CD14-positive monocyte (primary cell): ENCODE measurements at regions not wholly inside any gene's neighbourhood (a gene's known extent, or its start where the extent isn't known, plus 50 kb on each side); places are given as distances from the start of the nearest gene placed in this dataset.

ENCODE experiments used
- DNase-seq, 3 donors: peaks; one replicate each; pipeline ENCODE4 v3.0.0-alpha.2; 2011 to 2022
- H2AFZ ChIP-seq: 2 replicates; pipeline ENCODE4 v1.6.0; 2012; ENCODE audit warnings: mild to moderate bottlenecking, low read depth, low read length, inconsistent platforms; ENCODE audit not compliant: insufficient read depth, poor library complexity, severe bottlenecking
- H3K27ac ChIP-seq, 2 donors: 1 replicate in 1 of 2; 2 replicates in 1 of 2; pipeline ENCODE4 v1.5.1; 2012 to 2013; ENCODE audit warnings: low read length in 2 of 2, control low read depth in 1 of 2, inconsistent platforms in 1 of 2, low read depth in 1 of 2, mild to moderate bottlenecking in 1 of 2
- H3K27me3 ChIP-seq, 2 donors: one replicate each; pipeline versions ENCODE4 v1.6.0 to v1.6.1; 2011 to 2013; ENCODE audit warnings: low read length in 2 of 2; ENCODE audit not compliant: control insufficient read depth in 2 of 2, insufficient read depth in 2 of 2
- H3K36me3 ChIP-seq, 2 donors: replicated peaks in 1 of 2; 1 replicate in 1 of 2; 2 replicates in 1 of 2; pipeline versions ENCODE4 v1.5.1 to v1.6.1; 2012 to 2013; ENCODE audit warnings: low read length in 2 of 2, control low read depth in 1 of 2, inconsistent platforms in 1 of 2, mild to moderate bottlenecking in 1 of 2; ENCODE audit not compliant: insufficient read depth in 2 of 2, control insufficient read depth in 1 of 2
- H3K4me1 ChIP-seq, 2 donors: 1 replicate in 1 of 2; 2 replicates in 1 of 2; pipeline versions ENCODE4 v1.5.1 to v1.6.1; 2012 to 2013; ENCODE audit warnings: low read length in 2 of 2, control low read depth in 1 of 2, inconsistent platforms in 1 of 2, mild to moderate bottlenecking in 1 of 2, moderate library complexity in 1 of 2; ENCODE audit not compliant: insufficient read depth in 2 of 2, control insufficient read depth in 1 of 2
- H3K4me2 ChIP-seq: replicated peaks from 2 replicates; pipeline ENCODE3; 2012; ENCODE audit warnings: low read length, moderate library complexity, mild to moderate bottlenecking; ENCODE audit not compliant: poor library complexity, severe bottlenecking; ENCODE audit errors: extremely low read depth
- H3K4me3 ChIP-seq, 3 experiments: fragments of 200-600 bp in 1 of 3; sonication (generic) in 1 of 3; replicated peaks in 1 of 3; 1 replicate in 2 of 3; 2 replicates in 1 of 3; pipeline ENCODE4 v1.5.1; 2011 to 2013; ENCODE audit warnings: low read length in 3 of 3, mild to moderate bottlenecking in 3 of 3, control low read depth in 2 of 3, low read depth in 2 of 3, inconsistent platforms in 1 of 3, moderate library complexity in 1 of 3
- H3K79me2 ChIP-seq: 2 replicates; pipeline ENCODE4 v1.6.0; 2012; ENCODE audit warnings: mild to moderate bottlenecking, control low read depth, inconsistent platforms, low read length, moderate library complexity; ENCODE audit not compliant: insufficient read depth
- H3K9ac ChIP-seq: 2 replicates; pipeline ENCODE4 v1.6.0; 2017; ENCODE audit warnings: low read length, mild to moderate bottlenecking; ENCODE audit not compliant: insufficient read depth, poor library complexity, severe bottlenecking
- H3K9me3 ChIP-seq, 2 donors: replicated peaks in 1 of 2; 1 replicate in 1 of 2; 2 replicates in 1 of 2; pipeline versions ENCODE4 v1.5.1 to v1.6.1; 2012 to 2013; ENCODE audit warnings: low read length in 2 of 2, control low read depth in 1 of 2; ENCODE audit not compliant: control insufficient read depth in 1 of 2, insufficient read depth in 1 of 2
- H4K20me1 ChIP-seq: 2 replicates; pipeline ENCODE4 v1.6.0; 2012; ENCODE audit warnings: mild to moderate bottlenecking, low read length, control low read depth, moderate library complexity; ENCODE audit not compliant: insufficient read depth
- H3K27ac Mint-ChIP-seq, 7 donors: one replicate each; pipeline ENCODE4 v1.8.0; 2020; ENCODE audit warnings: mild to moderate bottlenecking in 7 of 7, mixed read lengths in 7 of 7, moderate library complexity in 6 of 7, inconsistent platforms in 2 of 7
- H3K27me3 Mint-ChIP-seq, 3 donors: one replicate each; pipeline ENCODE4 v1.8.0; 2021 to 2022; ENCODE audit warnings: low read depth in 3 of 3, mild to moderate bottlenecking in 3 of 3, mixed read lengths in 3 of 3, moderate library complexity in 3 of 3, inconsistent platforms in 1 of 3
- H3K36me3 Mint-ChIP-seq, 2 donors: one replicate each; pipeline ENCODE4 v1.8.0; 2020; ENCODE audit warnings: mixed read lengths in 2 of 2, inconsistent platforms in 1 of 2, mild to moderate bottlenecking in 1 of 2
- H3K4me1 Mint-ChIP-seq: one replicate; pipeline ENCODE4 v1.8.0; 2020; ENCODE audit warnings: mild to moderate bottlenecking, mixed read lengths
- H3K4me3 Mint-ChIP-seq, 2 donors: one replicate each; pipeline ENCODE4 v1.8.0; 2020; ENCODE audit warnings: mild to moderate bottlenecking in 2 of 2, mixed read lengths in 2 of 2, moderate library complexity in 1 of 2
- H3K9me3 Mint-ChIP-seq, 7 donors: one replicate each; pipeline ENCODE4 v1.8.0; 2020 to 2022; ENCODE audit warnings: mixed read lengths in 7 of 7, mild to moderate bottlenecking in 6 of 7, moderate library complexity in 6 of 7, inconsistent platforms in 2 of 7
- WGBS: methylation state at CpG from one replicate; pipeline ENCODE4 v1.1.5; 2013; ENCODE audit warnings: missing lambda C conversion rate; ENCODE audit not compliant: insufficient coverage; 5-methylcytosine and 5-hydroxymethylcytosine counted together
- intact Hi-C, 2 donors: fragments of 100-400 bp; cut with micrococcal nuclease; formaldehyde crosslinking; loops; one replicate each; pipeline versions ENCODE4 v1.15.0 to v1.15.1; 2023
- TF ChIP-seq, protein P1 (sequence below): fragments of 200-600 bp; IDR thresholded peaks from one replicate; pipeline ENCODE4 v1.8.0; 2022; ENCODE audit warnings: antibody characterized with exemption, mild to moderate bottlenecking

DNA sequence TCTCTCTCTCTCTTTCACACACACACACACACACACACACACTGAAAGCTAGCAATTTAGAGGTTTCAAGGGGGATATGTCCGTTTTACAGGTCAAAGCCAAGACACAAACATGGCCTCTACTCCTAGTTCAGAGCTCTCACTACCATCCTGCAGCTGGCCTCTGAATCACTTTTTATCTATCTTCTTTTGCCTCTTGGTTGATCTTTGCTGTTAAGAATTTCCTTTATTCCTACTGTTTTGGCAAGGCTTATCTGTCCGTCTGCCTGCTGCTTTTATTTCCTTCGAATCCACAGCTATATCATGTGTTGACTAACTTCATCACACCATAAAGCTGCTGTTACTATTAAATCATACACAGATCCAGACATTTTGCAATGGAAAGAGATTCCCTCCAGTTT, 543.0 kb downstream of the PLCL1 start:
- Mint-ChIP-seq H3K36me3 (no peaks in the 10 kb centered on the region), H3K27me3 (peaks cover 0 to 3% (median 2%) of the 10 kb centered on the region in 3 donors), H3K9me3 (no peaks in the 10 kb centered on the region), H3K4me1 (no peaks in the 10 kb centered on the region), H3K4me3 (no peak overlapping the region), H3K27ac (no peak overlapping the region)
- Histone ChIP-seq H2AFZ (no peak overlapping the region), H3K9ac (no peak overlapping the region), H3K27ac (no peak overlapping the region), H3K36me3 (no peaks in the 10 kb centered on the region), H3K9me3 (no peaks in the 10 kb centered on the region), H3K4me3 (no peak overlapping the region), H3K4me1 (no peaks in the 10 kb centered on the region), H3K4me2 (no peak overlapping the region), H4K20me1 (no peaks in the 10 kb centered on the region), H3K79me2 (no peaks in the 10 kb centered on the region), H3K27me3 (no peaks in the 10 kb centered on the region)
- intact Hi-C loops = no loop called here
- DNase-seq = no peak
- TF ChIP-seq, protein P1, sequence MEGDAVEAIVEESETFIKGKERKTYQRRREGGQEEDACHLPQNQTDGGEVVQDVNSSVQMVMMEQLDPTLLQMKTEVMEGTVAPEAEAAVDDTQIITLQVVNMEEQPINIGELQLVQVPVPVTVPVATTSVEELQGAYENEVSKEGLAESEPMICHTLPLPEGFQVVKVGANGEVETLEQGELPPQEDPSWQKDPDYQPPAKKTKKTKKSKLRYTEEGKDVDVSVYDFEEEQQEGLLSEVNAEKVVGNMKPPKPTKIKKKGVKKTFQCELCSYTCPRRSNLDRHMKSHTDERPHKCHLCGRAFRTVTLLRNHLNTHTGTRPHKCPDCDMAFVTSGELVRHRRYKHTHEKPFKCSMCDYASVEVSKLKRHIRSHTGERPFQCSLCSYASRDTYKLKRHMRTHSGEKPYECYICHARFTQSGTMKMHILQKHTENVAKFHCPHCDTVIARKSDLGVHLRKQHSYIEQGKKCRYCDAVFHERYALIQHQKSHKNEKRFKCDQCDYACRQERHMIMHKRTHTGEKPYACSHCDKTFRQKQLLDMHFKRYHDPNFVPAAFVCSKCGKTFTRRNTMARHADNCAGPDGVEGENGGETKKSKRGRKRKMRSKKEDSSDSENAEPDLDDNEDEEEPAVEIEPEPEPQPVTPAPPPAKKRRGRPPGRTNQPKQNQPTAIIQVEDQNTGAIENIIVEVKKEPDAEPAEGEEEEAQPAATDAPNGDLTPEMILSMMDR = no peak
- 80% methylated on average over 2 of the region's 3 CpGs for WGBS

DNA sequence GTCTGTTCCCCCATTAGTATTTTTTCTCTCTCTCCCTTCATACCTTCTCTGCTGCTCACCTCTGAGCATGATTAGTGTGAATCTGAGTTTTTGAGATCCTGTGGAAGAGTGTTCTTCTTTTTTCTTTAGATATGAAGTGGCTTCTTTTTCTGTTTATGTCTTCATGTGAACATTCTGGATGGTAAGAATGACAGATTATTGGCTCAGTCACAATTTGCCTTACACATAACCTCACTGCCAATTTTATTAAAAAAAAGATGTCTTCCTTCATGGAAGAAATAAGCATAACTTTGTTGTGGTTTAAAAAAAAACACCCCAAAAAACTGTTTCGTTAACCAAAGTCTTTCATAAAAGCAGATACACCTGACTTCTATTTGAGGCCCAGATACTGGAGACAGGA, 539.1 kb downstream of the PLCL1 start:
- no peaks in the 10 kb centered on the region for H3K4me1 Mint-ChIP-seq
- WGBS = no CpG with 5 or more reads among the region's 1 CpG
- Histone ChIP-seq H2AFZ (no peak overlapping the region), H3K4me2 (no peak overlapping the region), H3K4me3 (no peak overlapping the region), H4K20me1 (no peaks in the 10 kb centered on the region), H3K27ac (no peak overlapping the region), H3K36me3 (no peaks in the 10 kb centered on the region), H3K9me3 (no peaks in the 10 kb centered on the region), H3K9ac (no peak overlapping the region), H3K79me2 (no peaks in the 10 kb centered on the region), H3K27me3 (peaks cover 0 to 5% of the 10 kb centered on the region in 2 donors), H3K4me1 (no peaks in the 10 kb centered on the region)
- no peaks in the 10 kb centered on the region for H3K9me3 Mint-ChIP-seq
- intact Hi-C loops = no loop called here
- H3K4me3 Mint-ChIP-seq = no peak overlapping the region
- TF ChIP-seq, protein P1 = no peak
- peaks cover 4 to 11% (median 6%) of the 10 kb centered on the region in 3 donors for H3K27me3 Mint-ChIP-seq
- H3K36me3 Mint-ChIP-seq = no peaks in the 10 kb centered on the region
- no peak for DNase-seq
- no peak overlapping the region for H3K27ac Mint-ChIP-seq
